Natural killer cell (primary cell): ENCODE measurements at regions not wholly inside any gene's neighbourhood (a gene's known extent, or its start where the extent isn't known, plus 50 kb on each side); places are given as distances from the start of the nearest gene placed in this dataset.
"Not testable (repeated sequence)": the region's sequence is repeated elsewhere in the genome, so short reads cannot be mapped to it uniquely, and the experiment has no call there.

Experiments used
- ATAC-seq, 3 donors: fragments of 150-1000 bp in 2 of 3; fragments of 200-7000 bp in 1 of 3; cut with Tn5 transposase; 1 replicate in 1 of 3; 2 replicates in 2 of 3; pipeline ENCODE4 v1.10.0; 2021; ENCODE audit warnings: mild to moderate bottlenecking in 2 of 3, moderate library complexity in 2 of 3
- DNase-seq, 2 donors: peaks; one replicate each; pipeline versions ENCODE4 v3.0.0 to v3.0.0-alpha.2; 2013 to 2021; ENCODE audit warnings: mixed read lengths in 1 of 2
- H3K27ac ChIP-seq: one replicate; pipeline ENCODE4 v1.5.1; 2013; ENCODE audit warnings: mild to moderate bottlenecking, low read length
- H3K27me3 ChIP-seq: one replicate; pipeline ENCODE4 v1.6.1; 2013; ENCODE audit warnings: low read length; ENCODE audit not compliant: control insufficient read depth, insufficient read depth
- H3K36me3 ChIP-seq: one replicate; pipeline ENCODE4 v1.6.1; 2013; ENCODE audit warnings: low read length; ENCODE audit not compliant: control insufficient read depth, insufficient read depth
- H3K4me1 ChIP-seq: one replicate; pipeline ENCODE4 v1.6.1; 2013; ENCODE audit warnings: low read length; ENCODE audit not compliant: control insufficient read depth, insufficient read depth
- H3K4me3 ChIP-seq: one replicate; pipeline ENCODE4 v1.5.1; 2013; ENCODE audit warnings: low read length
- H3K9me3 ChIP-seq: one replicate; pipeline ENCODE4 v1.6.1; 2013; ENCODE audit warnings: low read length; ENCODE audit not compliant: control insufficient read depth, insufficient read depth
- H3K27ac Mint-ChIP-seq, 2 donors: one replicate each; pipeline ENCODE4 v1.8.0; 2022; ENCODE audit warnings: mild to moderate bottlenecking in 2 of 2, mixed read lengths in 2 of 2, moderate library complexity in 1 of 2
- H3K27me3 Mint-ChIP-seq, 2 donors: one replicate each; pipeline ENCODE4 v1.8.0; 2022; ENCODE audit warnings: low read depth in 2 of 2, mixed read lengths in 2 of 2
- H3K36me3 Mint-ChIP-seq: one replicate; pipeline ENCODE4 v1.8.0; 2022; ENCODE audit warnings: mixed read lengths
- H3K4me1 Mint-ChIP-seq, 2 donors: one replicate each; pipeline ENCODE4 v1.8.0; 2022; ENCODE audit warnings: mixed read lengths in 2 of 2
- H3K4me3 Mint-ChIP-seq: one replicate; pipeline ENCODE4 v1.8.0; 2022; ENCODE audit warnings: mild to moderate bottlenecking, moderate library complexity, mixed read lengths
- H3K9me3 Mint-ChIP-seq, 2 donors: one replicate each; pipeline ENCODE4 v1.8.0; 2022; ENCODE audit warnings: mixed read lengths in 2 of 2
- WGBS: methylation state at CpG from one replicate; pipeline ENCODE4 v1.1.7; 2013; ENCODE audit warnings: missing lambda C conversion rate; ENCODE audit not compliant: insufficient coverage; 5-methylcytosine and 5-hydroxymethylcytosine counted together
- intact Hi-C: fragments of 100-400 bp; cut with micrococcal nuclease; formaldehyde crosslinking; loops from one replicate; pipeline ENCODE4 v1.14.2; 2022
- TF ChIP-seq, protein P1 (sequence below): fragments of 200-600 bp; IDR thresholded peaks from one replicate; pipeline ENCODE4 v1.8.0; 2022; ENCODE audit warnings: antibody characterized with exemption

DNA sequence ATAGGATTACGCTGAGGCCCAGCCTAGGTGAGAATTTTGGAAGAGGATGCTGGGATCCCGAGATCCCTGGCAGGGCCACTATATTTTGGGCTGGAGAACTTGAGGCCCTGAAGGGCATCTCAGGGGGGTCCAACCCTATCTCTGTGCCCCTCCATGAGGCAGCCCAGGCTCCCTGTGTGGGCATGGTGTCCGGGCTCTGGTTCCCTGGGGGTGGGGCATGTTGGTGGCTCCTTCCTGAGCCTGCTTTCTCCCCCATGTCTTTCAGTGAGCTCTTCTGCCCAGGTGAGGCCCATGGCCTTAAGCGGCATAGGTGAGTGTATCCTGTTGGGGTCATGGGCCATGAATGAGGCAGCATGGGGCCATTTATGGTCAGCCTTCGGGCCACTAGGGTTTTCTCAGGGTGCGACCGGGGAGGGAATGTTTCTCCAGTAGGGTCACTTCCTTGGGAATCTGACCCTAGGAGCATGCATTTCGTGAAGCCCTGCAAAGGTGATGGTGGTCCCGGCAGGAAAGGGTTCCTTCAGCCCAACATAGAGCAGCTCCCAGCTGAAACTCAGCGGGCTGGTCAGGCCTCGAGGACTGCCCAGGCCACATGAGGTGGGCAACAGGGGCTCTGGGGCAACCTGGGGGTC, 191.3 kb downstream of the UBE3A start:
- Histone ChIP-seq H3K9me3 (peaks cover 68% of the 10 kb centered on the region), H3K36me3 (no peaks in the 10 kb centered on the region), H3K4me1 (no peaks in the 10 kb centered on the region), H3K27me3 (no peaks in the 10 kb centered on the region), H3K27ac (no peak overlapping the region), H3K4me3 (no peak overlapping the region)
- Mint-ChIP-seq H3K4me3 (no peak overlapping the region), H3K4me1 (no peaks in the 10 kb centered on the region), H3K36me3 (no peaks in the 10 kb centered on the region), H3K9me3 (peaks cover 0 to 2% of the 10 kb centered on the region in 2 donors), H3K27me3 (no peaks in the 10 kb centered on the region), H3K27ac (no peak overlapping the region)
- TF ChIP-seq, protein P1, sequence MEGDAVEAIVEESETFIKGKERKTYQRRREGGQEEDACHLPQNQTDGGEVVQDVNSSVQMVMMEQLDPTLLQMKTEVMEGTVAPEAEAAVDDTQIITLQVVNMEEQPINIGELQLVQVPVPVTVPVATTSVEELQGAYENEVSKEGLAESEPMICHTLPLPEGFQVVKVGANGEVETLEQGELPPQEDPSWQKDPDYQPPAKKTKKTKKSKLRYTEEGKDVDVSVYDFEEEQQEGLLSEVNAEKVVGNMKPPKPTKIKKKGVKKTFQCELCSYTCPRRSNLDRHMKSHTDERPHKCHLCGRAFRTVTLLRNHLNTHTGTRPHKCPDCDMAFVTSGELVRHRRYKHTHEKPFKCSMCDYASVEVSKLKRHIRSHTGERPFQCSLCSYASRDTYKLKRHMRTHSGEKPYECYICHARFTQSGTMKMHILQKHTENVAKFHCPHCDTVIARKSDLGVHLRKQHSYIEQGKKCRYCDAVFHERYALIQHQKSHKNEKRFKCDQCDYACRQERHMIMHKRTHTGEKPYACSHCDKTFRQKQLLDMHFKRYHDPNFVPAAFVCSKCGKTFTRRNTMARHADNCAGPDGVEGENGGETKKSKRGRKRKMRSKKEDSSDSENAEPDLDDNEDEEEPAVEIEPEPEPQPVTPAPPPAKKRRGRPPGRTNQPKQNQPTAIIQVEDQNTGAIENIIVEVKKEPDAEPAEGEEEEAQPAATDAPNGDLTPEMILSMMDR: no peak
- ATAC-seq (no peak), DNase-seq (peak in 1 of 2 donors; percentile 6)
- WGBS: 84% methylated on average over 11 of the region's 11 CpGs
- intact Hi-C loops: no loop called here

DNA sequence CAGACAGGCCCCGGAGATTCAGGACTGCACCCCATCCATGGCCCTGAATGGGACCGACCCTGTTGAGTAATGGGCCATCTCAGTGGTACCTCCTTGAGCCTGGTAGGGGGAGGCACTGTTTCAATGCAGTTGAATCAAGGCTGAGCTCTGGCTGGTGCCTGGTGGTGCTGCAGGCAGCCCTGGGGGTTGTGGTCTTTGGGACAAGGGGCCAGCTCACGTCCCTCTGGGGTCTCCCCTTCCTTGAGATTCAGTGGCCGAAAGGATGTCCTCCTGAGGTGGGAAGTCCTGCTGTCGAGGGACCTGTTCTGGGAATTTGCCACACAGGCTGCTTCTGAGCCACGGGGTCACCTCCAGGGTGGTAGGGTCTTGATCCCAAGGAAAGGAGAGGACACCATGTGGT, 190.7 kb downstream of the UBE3A start:
- DNase-seq: peak in 1 of 2 donors; percentile 4
- WGBS: 83% methylated on average over 5 of the region's 6 CpGs
- peaks cover 65% of the 10 kb centered on the region for H3K9me3 ChIP-seq
- H3K27me3 ChIP-seq, intact Hi-C loops, H3K9me3 Mint-ChIP-seq, ATAC-seq, H3K36me3 Mint-ChIP-seq, H3K36me3 ChIP-seq, H3K27ac Mint-ChIP-seq, H3K4me3 ChIP-seq, H3K4me1 Mint-ChIP-seq, H3K27ac ChIP-seq, H3K4me1 ChIP-seq, H3K4me3 Mint-ChIP-seq, H3K27me3 Mint-ChIP-seq: not testable (repeated sequence)

DNA sequence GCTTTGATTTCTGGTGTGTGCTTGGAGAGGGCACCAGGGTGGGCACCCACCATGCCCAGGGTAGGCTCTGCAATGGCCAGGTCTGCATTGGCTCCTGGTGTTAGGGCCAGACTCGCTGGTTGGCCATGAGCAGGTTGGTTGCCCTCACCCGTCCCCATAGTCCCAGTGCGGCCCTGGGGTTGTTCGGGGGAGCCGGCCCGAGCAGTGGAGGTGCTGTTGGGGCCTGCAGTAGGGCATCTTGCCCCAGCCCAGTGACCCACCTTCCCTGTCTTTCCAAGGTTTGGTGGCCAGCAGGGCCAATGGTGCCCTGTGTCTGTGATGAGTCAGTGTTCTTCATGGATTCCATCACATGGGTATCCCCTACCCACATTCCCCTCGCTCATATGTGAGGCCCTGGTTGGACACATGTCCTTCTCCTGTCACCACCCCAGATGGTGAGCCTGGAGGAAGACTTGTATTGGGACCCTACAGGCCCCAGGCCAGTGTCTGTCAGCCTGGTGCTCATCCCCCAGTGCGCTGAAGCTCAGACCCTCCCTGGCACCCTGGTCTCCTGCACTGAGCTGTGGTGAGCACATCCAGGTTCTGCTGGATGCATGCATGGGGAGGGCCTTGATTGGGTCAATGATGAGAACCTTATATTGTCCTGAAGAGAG, 190.1 kb downstream of the UBE3A start:
- Histone ChIP-seq H3K9me3 (peaks cover 63% of the 10 kb centered on the region), H3K4me1 (no peaks in the 10 kb centered on the region), H3K27me3 (no peaks in the 10 kb centered on the region), H3K4me3 (no peak overlapping the region), H3K27ac (no peak overlapping the region), H3K36me3 (no peaks in the 10 kb centered on the region)
- no peak overlapping the region for H3K4me3 Mint-ChIP-seq
- ATAC-seq (no peak), DNase-seq (peak in 1 of 2 donors; percentile 7)
- 94% methylated on average over 8 of the region's 8 CpGs for WGBS
- peaks cover 0 to 2% of the 10 kb centered on the region in 2 donors for H3K9me3 Mint-ChIP-seq
- no peaks in the 10 kb centered on the region for H3K4me1 Mint-ChIP-seq
- TF ChIP-seq, protein P1: no peak
- peaks cover under 1% of the 10 kb centered on the region for H3K36me3 Mint-ChIP-seq
- H3K27me3 Mint-ChIP-seq: no peaks in the 10 kb centered on the region
- H3K27ac Mint-ChIP-seq: no peak overlapping the region
- intact Hi-C loops: no loop called here

DNA sequence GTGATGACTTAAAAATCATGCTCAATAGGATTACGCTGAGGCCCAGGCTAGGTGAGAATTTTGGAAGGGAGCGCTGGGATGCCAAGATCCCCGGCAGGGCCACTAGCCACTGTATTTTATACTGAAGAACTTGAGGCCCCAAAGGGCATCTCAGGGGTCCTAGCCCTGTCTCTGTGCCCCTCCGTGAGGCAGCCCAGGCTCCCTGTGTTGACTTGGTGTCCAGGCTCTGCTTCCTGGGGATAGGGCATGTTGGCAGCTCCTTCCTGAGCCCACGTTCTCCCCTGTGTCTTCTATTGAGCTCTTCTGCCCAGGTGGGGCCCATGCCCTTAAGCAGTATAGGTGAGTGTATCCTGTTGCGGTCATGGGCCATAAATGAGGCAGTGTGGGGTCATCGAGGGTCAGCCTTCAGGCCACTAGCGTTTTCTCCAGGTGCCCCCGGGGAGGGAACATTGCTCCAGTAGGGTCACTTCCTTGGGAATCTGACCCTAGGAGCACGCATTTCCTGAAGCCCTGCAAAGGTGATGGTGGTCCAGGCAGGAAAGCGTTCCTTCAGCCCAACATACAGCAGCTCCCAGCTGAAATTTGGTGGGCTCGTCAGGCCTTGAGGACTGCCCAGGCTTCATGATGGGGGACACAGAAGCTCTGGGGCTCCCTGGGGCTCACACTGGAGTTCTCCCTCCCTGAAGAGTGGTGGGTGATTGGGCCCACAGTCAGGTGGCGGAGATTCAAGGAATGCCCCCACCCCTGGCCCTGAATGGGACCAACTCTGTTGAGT, 189.4 kb downstream of the UBE3A start:
- H3K4me3 ChIP-seq: no peak overlapping the region
- no peaks in the 10 kb centered on the region for H3K4me1 ChIP-seq
- Mint-ChIP-seq H3K27ac (no peak overlapping the region), H3K4me1 (no peaks in the 10 kb centered on the region), H3K4me3 (no peak overlapping the region), H3K9me3 (peaks cover 2 to 3% of the 10 kb centered on the region in 2 donors), H3K36me3 (peaks cover 8% of the 10 kb centered on the region), H3K27me3 (no peaks in the 10 kb centered on the region)
- TF ChIP-seq, protein P1: no peak
- H3K27ac ChIP-seq: no peak overlapping the region
- ATAC-seq: no peak
- H3K36me3 ChIP-seq: no peaks in the 10 kb centered on the region
- intact Hi-C loops: no loop called here
- no peaks in the 10 kb centered on the region for H3K27me3 ChIP-seq
- 90% methylated on average over 13 of the region's 13 CpGs for WGBS
- peak in 1 of 2 donors; percentile 5 for DNase-seq
- peaks cover 59% of the 10 kb centered on the region for H3K9me3 ChIP-seq
